ENCODE measurements at regions not wholly inside any gene's neighbourhood (a gene's known extent, or its start where the extent isn't known, plus 50 kb on each side); places are given as distances from the start of the nearest gene placed in this dataset.

DNA sequence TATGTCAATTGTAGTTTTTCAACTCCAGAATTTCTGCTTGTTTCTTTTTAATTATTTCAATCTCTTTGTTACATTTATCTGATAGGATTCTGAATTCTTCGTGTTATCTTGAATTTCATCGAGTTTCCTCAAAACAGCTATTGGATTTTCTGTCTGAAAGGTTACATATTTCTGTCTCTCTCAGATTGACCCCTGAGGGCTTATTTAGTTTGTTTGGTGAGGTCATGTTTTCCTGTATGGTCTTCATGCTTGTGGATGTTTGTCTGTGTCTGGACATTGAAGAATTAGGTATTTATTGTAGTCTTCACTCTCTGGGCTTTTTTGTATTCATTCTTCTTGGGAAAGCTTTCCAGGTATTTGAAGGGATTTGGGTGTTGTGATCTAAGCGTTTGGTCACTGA, 85.6 kb downstream of the SNAPC1 start:
- ChIA-PET CTCF (ENCODE audit: low intra/inter-chr PET ratio, low total read pairs) (no interaction called here), POLR2A (no interaction called here)
- Histone ChIP-seq H2AFZ (ENCODE audit: low read length) (no peak overlapping the region), H3K4me2 (ENCODE audit: low read depth, low read length) (no peak overlapping the region), H3K79me2 (ENCODE audit: insufficient read depth, low read length) (no peaks in the 10 kb centered on the region), H3K27me3 (ENCODE audit: control insufficient read depth in 1 of 2, insufficient read depth in 2 of 2, low read length in 2 of 2) (no peaks in the 10 kb centered on the region), H3K27ac (ENCODE audit: extremely low read length, insufficient read depth, low read length) (no peak overlapping the region), H3K4me1 (ENCODE audit: insufficient read depth, low read length) (no peaks in the 10 kb centered on the region), H4K20me1 (ENCODE audit: insufficient read depth, low read length) (no peaks in the 10 kb centered on the region), H3K9ac (ENCODE audit: insufficient read depth, low read depth, low read length) (no peak overlapping the region), H3K4me3 (replicated peaks in 1 of 3; ENCODE audit: insufficient read depth in 1 of 3, low read depth in 2 of 3, low read length in 3 of 3) (no peak overlapping the region), H3K9me3 (ENCODE audit: low read length) (no peaks in the 10 kb centered on the region), H3K36me3 (replicated peaks in 1 of 2; ENCODE audit: control insufficient read depth in 1 of 2, insufficient read depth in 2 of 2, low read length in 2 of 2) (no peaks in the 10 kb centered on the region)
- intact Hi-C loops (cut with micrococcal nuclease; ENCODE audit: unreplicated experiment) (no loop called here), in situ Hi-C loops (cut with HindIII; ENCODE audit: extremely low pct_ligation_motif_present, low pct_unique_long_range_greater_than_20kb) (loop anchor here (25.0 kb wide), 1 partner anchor 561 kb away; the partner anchor contains the start of gene TMEM30B)
- no peak for TF ChIP-seq ZNF770 (CRISPR knock-in tag; IDR thresholded peaks at IDR 0.05)
- TF ChIP-seq ZNF234 (CRISPR knock-in tag; conservative IDR thresholded peaks at IDR 0.05) = no peak
- TF ChIP-seq ZNF747 (CRISPR knock-in tag; IDR thresholded peaks at IDR 0.05; ENCODE audit: borderline replicate concordance) = no peak
- no peak for TF ChIP-seq NR2F6 (IDR thresholded peaks at IDR 0.05)
- TF ChIP-seq NR2F6 (CRISPR knock-in tag; IDR thresholded peaks at IDR 0.05) = no peak
- TF ChIP-seq, protein P1, sequence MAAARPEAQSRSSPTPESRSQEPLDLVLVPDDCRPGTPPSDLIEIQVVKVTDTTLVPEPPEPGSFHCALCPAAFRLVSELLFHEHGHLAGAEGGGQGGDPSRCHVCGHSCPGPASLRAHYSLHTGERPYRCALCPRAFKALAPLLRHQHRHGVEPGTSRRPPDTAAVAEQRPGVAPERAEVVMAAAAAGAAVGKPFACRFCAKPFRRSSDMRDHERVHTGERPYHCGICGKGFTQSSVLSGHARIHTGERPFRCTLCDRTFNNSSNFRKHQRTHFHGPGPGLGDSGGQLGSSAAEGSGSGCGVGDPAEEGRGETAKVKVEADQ (CRISPR knock-in tag; IDR thresholded peaks at IDR 0.05; ENCODE audit: borderline replicate concordance) = no peak
- TF ChIP-seq RAD51 (IDR thresholded peaks at IDR 0.05; ENCODE audit: borderline replicate concordance) = no peak
- no peak for TF ChIP-seq ARNT2 (CRISPR knock-in tag; IDR thresholded peaks at IDR 0.05; ENCODE audit: low read depth)
- no peak for TF ChIP-seq ZFP36L1 (CRISPR knock-in tag; IDR thresholded peaks at IDR 0.05)
- no peak for TF ChIP-seq ZNF256 (CRISPR knock-in tag; conservative IDR thresholded peaks at IDR 0.05)
- no peak for TF ChIP-seq PPARG (CRISPR knock-in tag; conservative IDR thresholded peaks at IDR 0.05)
- no peak for TF ChIP-seq FOXM1 (CRISPR knock-in tag; IDR thresholded peaks at IDR 0.05)
- no TSS peak for BruUV-seq (replicated peaks)
- no peak for DNase-seq (ENCODE audit: low spot score)
- no peak for ATAC-seq
- FAIRE-seq = no peak
- WGBS (ENCODE audit: low lambda C conversion rate) = 4% methylated on average over 3 of the region's 3 CpGs

Data from HepG2 (cell line).